Mesothelial cell of epicardium (in vitro differentiated cells): ENCODE measurements at regions not wholly inside any gene's neighbourhood (a gene's known extent, or its start where the extent isn't known, plus 50 kb on each side); places are given as distances from the start of the nearest gene placed in this dataset.

Experiments
- DNase-seq, 2 experiments: peaks; one replicate each; pipeline ENCODE4 v3.0.0; 2021; ENCODE audit warnings: low spot score in 2 of 2; ENCODE audit not compliant: unreplicated experiment in 2 of 2
- H3K27ac Mint-ChIP-seq: 2 replicates; pipeline ENCODE4 v1.8.0; 2021; ENCODE audit warnings: mixed read lengths
- H3K27me3 Mint-ChIP-seq: 2 replicates; pipeline ENCODE4 v1.8.0; 2021; ENCODE audit warnings: low read depth, mixed read lengths
- H3K36me3 Mint-ChIP-seq: 2 replicates; pipeline ENCODE4 v1.8.0; 2021; ENCODE audit warnings: mixed read lengths
- H3K4me1 Mint-ChIP-seq: 2 replicates; pipeline ENCODE4 v1.8.0; 2021; ENCODE audit warnings: mixed read lengths
- H3K4me3 Mint-ChIP-seq: 2 replicates; pipeline ENCODE4 v1.8.0; 2021; ENCODE audit warnings: mild to moderate bottlenecking, moderate library complexity, mixed read lengths
- H3K9me3 Mint-ChIP-seq: 2 replicates; pipeline ENCODE4 v1.8.0; 2021; ENCODE audit warnings: mixed read lengths
- TF ChIP-seq, protein P1 (sequence below): fragments of 200-600 bp; sonication (generic); IDR thresholded peaks from one replicate; pipeline ENCODE4 v1.5.0; 2021; ENCODE audit warnings: antibody characterized with exemption; ENCODE audit not compliant: unreplicated experiment

DNA sequence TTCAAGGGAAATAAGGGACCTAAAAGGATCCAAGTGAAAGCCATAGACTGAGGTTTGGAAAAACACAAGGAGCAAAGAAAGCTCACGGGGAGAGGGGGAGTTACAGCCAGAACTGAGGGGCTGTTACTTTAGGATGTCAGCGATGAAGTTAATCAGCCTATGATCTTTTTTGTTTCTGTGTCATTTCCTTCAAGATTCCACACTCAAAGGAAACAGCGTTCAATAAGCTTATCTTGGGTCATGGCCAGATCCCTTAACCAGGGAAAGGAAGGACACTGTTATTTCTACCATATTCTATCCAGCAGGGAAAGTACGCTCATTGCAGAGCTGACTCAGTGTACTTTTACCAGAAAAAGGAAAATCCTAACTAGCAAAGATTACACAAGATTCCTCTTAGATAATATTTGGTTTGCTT lies 132.8 kb downstream of the PFDN4 start:
- Mint-ChIP-seq H3K4me1 (peaks cover 7% of the 10 kb centered on the region), H3K4me3 (no peak overlapping the region), H3K27me3 (no peaks in the 10 kb centered on the region), H3K27ac (peak overlapping the region; percentile 7), H3K9me3 (peaks cover 12% of the 10 kb centered on the region), H3K36me3 (no peaks in the 10 kb centered on the region)
- TF ChIP-seq, protein P1, sequence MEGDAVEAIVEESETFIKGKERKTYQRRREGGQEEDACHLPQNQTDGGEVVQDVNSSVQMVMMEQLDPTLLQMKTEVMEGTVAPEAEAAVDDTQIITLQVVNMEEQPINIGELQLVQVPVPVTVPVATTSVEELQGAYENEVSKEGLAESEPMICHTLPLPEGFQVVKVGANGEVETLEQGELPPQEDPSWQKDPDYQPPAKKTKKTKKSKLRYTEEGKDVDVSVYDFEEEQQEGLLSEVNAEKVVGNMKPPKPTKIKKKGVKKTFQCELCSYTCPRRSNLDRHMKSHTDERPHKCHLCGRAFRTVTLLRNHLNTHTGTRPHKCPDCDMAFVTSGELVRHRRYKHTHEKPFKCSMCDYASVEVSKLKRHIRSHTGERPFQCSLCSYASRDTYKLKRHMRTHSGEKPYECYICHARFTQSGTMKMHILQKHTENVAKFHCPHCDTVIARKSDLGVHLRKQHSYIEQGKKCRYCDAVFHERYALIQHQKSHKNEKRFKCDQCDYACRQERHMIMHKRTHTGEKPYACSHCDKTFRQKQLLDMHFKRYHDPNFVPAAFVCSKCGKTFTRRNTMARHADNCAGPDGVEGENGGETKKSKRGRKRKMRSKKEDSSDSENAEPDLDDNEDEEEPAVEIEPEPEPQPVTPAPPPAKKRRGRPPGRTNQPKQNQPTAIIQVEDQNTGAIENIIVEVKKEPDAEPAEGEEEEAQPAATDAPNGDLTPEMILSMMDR: no peak
- no peak for DNase-seq

DNA sequence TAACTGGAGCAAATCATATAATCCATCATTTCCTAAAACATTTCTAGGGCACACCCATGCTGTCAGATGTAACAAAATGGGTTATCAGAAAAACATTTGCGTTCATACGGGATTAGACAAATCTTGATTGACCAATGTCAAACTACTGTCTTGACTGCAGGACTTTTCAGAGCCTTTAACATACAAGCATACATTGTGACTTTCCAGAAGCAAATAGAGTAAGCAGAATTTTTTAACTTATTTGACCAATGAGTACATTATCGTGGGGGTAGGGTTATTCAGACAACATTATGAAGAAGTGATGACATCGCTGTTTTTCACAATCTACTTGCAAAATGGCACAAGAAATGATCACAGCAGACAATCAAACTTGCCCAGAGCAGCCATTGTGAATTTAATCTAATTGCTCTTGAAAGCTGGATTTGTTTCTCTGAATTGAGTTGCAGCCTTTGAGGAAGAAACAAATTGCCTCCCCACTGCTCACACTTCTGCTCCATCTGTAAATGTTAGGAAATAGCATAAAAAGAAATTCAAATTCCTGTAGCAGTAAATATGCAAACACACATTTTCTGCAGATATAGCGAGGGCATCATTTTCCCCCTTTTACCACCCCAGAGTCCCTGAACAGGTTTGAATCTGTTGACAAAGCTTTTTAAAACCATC lies 133.0 kb upstream of the DOK5 start:
- TF ChIP-seq, protein P1: no peak
- no peak overlapping the region for H3K4me3 Mint-ChIP-seq

DNA sequence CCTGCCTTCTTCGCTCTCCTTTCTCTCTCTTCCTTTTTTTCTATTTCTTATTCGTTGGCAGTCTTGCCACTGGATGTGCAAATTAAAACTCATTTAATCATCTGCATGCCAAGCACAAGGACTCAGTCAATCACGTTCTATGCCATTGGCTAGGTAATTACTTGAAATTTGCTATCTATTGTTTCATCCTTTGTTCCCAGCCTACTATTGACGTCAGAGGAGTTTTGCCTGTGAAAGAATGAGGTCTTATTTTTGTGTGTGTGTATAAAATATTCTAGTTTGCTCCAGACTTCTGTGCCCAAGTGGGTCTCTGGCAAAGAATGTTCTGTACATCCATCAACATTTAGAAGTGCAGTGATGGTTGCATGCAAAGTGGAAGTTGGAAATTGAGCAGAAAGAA lies 132.3 kb upstream of the DOK5 start:
- Mint-ChIP-seq H3K9me3 (no peaks in the 10 kb centered on the region), H3K4me3 (no peak overlapping the region), H3K27me3 (no peaks in the 10 kb centered on the region), H3K36me3 (no peaks in the 10 kb centered on the region), H3K27ac (no peak overlapping the region), H3K4me1 (peaks cover 7% of the 10 kb centered on the region)
- TF ChIP-seq, protein P1: no peak
- no peak for DNase-seq

More for the DNA sequence above, 133.0 kb upstream of the DOK5 start:
- peaks cover 3% of the 10 kb centered on the region for H3K9me3 Mint-ChIP-seq
- H3K27ac Mint-ChIP-seq: no peak overlapping the region
- DNase-seq: no peak
- no peaks in the 10 kb centered on the region for H3K36me3 Mint-ChIP-seq
- no peaks in the 10 kb centered on the region for H3K27me3 Mint-ChIP-seq
- H3K4me1 Mint-ChIP-seq: peaks cover 7% of the 10 kb centered on the region

DNA sequence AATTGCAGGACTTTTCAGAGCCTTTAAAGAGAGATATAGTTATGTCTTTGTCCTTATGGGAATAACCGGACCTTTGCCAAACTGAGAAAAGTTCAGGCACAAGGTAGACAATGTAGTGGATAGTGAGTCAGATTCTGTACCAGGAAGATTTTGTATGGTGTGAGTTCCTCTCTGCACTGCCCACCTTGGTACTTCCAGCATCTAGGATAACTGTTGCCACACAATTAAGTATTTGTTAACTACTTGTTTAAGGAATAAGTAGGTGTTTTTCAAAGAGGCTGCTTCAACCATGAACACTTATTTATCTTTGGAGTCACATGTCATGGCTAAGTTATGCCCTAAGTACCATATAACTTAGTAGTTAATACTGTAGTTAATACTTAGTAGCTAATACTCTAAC lies 131.8 kb upstream of the DOK5 start:
- Mint-ChIP-seq H3K27ac (no peak overlapping the region), H3K4me3 (no peak overlapping the region), H3K36me3 (no peaks in the 10 kb centered on the region), H3K9me3 (no peaks in the 10 kb centered on the region), H3K4me1 (peaks cover 7% of the 10 kb centered on the region), H3K27me3 (no peaks in the 10 kb centered on the region)
- TF ChIP-seq, protein P1: no peak
- no peak for DNase-seq

DNA sequence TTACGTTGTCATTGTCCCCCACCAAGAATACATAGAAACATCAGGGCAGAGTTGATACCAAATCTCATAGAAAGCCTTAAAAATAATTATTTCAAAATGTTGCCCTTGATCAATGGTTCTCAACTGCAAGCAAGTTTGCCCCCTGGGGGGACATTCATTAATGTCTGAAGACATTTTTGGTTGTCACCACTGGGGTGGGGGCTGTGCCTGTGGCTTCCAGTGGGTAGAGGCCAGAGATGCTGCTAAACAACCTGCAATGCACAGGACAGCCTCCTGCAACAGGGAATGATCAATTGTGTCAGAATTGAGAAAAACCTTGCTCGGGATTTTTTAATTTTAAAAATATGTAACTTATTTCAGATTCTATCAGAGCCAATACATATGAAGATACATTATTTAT lies 130.6 kb upstream of the DOK5 start:
- DNase-seq: no peak
- H3K36me3 Mint-ChIP-seq: no peaks in the 10 kb centered on the region
- no peaks in the 10 kb centered on the region for H3K27me3 Mint-ChIP-seq
- peaks cover 7% of the 10 kb centered on the region for H3K4me1 Mint-ChIP-seq
- H3K9me3 Mint-ChIP-seq: no peaks in the 10 kb centered on the region
- no peak overlapping the region for H3K27ac Mint-ChIP-seq
- TF ChIP-seq, protein P1: no peak
- no peak overlapping the region for H3K4me3 Mint-ChIP-seq
